GM21526 (cell line): ENCODE measurements at regions not wholly inside any gene's neighbourhood (a gene's known extent, or its start where the extent isn't known, plus 50 kb on each side); places are given as distances from the start of the nearest gene placed in this dataset.
"Not testable (repeated sequence)": the region's sequence is repeated elsewhere in the genome, so short reads cannot be mapped to it uniquely, and the experiment has no call there.

Source experiments
- ATAC-seq: cut with Tn5 transposase; IDR thresholded peaks from one replicate; pipeline ENCODE4 v1.9.1; 2021; ENCODE audit warnings: moderate library complexity; ENCODE audit not compliant: unreplicated experiment, low FRiP score

- no peak for ATAC-seq
These were observed 549.1 kb downstream of the RPS29 start for GRCh38 chr14:49036984-49037516.

GRCh38 chr14:49036266-49036665 lies 549.9 kb downstream of the RPS29 start:
- ATAC-seq = no peak

GRCh38 chr14:49033131-49033530 lies 553.0 kb downstream of the RPS29 start:
- ATAC-seq = no peak

- not testable (repeated sequence) for ATAC-seq
These were observed 554.5 kb downstream of the RPS29 start for GRCh38 chr14:49031710-49032109.

DNA sequence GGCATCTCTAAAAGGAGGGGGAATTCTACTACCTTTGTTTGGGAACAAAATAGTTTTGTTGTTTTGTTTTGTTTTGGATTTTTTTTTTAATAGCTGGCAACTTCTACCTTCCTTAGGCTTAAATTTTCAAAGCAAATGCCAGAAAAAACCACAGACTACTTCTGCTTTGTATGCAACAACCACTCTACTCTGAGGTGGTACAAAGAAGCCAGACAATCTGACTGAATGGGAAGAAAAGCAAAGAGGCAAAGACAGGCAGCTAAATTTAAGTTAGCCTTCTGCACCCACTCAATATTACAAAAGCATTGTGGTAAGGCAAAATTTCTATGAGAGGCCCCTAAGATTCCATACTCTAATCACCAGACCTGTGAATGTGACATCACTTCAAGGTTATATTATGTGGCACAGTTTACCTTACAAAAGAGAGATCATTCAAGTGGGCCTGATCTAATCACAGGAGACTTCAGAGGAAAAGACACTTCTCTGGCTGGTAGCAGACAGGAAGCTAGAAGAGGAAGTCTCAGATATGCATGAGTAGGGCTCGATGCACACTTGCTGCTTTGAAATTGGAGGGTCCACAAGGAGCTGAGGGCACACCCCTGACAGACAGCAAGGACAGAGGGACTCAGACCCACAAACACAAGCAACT lies 566.6 kb downstream of the RPS29 start:
- ATAC-seq = no peak

DNA sequence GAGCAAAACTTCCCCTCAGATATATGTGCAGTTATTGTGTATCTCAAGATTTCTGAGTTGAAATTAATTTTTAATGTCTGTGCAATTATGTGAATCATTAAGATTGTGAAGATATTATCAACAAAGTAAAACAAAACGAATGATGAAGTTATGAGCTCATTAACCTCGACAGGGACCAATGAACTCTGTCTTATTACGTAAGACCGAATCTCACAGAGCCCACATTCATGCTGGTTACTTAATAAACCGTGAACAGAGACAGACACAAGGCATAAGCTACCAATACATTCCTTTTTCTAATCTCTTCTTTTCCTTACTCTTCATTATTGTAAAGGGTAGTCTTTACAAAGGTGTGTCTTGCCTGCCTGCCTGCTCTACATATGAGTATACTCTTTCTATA lies 568.7 kb downstream of the RPS29 start:
- no peak for ATAC-seq

DNA sequence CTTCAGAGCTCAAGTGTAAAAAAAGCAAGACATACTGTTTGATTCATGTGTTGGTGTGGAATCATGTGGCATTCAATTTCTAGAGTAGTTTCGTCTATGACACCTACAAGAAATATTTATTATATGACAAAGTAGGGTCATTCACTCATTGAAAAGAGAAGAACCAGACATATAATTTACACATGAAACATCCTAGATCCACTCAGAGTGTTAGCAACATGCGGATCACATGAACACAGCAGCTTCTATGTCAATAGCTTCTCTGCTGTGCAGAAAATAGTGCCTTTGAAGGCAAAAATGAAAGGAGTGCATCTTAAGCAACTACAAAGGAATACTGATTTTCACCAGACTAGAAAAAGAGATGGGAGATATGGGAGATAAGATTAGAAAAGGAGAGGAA lies 569.8 kb downstream of the RPS29 start:
- ATAC-seq = no peak

GRCh38 chr14:49014476-49014875 lies 571.7 kb downstream of the RPS29 start:
- ATAC-seq = no peak

DNA sequence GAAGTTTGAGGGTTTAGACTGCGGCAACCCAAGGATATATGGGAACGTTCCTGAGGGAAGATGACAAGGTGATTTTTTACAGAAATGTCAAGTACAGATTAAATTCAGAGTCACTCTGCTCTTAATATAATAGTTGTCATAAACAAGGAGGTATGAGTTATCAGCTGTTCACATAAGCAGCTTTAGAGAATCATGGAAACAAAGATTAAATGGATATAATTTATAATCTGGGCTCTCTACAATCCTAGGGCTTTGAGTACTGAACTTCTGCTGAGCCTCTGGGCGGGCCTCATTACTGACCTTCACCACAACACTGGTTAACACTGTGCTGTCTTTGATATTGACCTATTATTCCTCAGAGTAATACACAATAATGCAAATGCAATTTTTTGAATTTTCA lies 577.8 kb downstream of the RPS29 start:
- no peak for ATAC-seq

GRCh38 chr14:48991141-48991540 lies 595.0 kb downstream of the RPS29 start:
- ATAC-seq = no peak

DNA sequence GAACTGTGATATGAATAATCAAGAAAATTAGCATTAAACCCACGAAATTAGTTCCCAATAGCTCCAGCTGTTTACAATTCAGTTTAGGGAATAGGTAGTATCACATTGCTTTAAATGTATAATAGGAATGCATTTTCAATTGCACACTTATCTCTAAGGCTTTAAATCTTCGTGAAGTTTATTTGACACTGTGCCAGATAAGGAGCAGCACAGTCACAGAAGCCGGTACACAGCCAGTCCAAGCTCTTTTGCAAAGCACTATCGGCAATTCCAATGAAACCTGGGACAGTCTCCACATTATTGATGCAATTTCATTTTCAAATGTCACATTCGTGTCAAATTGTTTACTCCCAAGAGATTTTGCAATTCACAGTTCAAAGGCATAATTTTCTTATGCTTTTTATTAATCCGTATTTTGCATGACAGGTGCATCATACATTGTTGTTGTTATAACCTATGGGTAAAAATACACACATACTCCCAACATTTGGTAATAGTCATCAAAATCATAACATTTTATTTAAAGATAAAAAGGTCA lies 602.8 kb downstream of the RPS29 start:
- no peak for ATAC-seq

DNA sequence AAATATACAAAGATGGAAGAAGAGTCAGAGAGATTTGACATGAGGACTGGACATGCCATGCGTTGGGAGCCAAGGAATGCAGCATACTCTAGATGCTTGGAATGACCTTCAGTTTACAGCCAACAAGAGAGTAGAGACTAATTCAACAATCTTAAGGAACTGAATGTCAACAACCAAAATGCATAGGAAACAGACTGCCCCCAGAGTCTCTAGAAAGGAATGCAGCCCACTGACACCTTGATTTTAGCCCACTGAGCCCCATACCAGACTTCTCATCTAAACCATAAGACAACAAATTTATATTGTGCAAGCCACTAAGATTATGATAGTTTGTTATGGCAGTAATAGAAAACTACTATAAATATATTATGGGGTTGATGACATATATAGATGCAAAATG lies 611.2 kb downstream of the RPS29 start:
- ATAC-seq = no peak

DNA sequence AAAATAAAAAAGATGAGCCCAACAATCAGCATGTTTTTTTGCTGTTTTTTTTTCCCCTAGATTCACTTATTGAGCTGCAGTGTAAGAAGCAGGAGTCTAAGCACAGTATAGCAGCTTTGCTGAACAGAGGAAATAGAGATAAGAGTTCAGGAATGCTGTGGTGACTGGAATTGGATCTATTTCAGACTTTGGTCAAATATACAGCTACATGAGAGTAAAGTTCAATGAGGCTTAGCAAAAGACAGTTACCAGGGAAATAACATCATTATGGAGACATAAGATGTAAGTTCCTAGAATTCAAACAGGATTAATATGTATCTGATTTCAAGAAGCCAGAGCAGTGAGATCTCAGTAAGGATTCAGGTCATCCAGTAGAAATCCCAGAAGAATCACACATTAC lies 613.0 kb downstream of the RPS29 start:
- no peak for ATAC-seq

DNA sequence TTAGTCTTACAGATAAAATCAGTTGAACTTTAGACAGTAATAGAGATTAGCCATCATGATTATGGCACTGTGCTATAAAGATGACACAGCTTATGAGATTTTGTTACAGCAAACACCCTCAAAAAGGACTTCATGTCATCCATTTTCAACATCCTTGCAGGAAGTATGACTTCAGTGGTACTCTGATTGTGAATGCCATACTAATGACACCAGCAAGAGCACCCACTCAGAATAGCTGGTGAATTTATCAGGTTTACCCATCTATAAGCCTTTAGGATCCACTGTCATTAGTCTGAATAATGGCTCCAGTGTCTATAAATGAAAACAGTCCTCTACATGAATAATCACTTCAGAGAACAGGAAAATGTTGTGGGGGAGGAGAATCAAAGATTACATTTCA lies 615.2 kb downstream of the RPS29 start:
- no peak for ATAC-seq

DNA sequence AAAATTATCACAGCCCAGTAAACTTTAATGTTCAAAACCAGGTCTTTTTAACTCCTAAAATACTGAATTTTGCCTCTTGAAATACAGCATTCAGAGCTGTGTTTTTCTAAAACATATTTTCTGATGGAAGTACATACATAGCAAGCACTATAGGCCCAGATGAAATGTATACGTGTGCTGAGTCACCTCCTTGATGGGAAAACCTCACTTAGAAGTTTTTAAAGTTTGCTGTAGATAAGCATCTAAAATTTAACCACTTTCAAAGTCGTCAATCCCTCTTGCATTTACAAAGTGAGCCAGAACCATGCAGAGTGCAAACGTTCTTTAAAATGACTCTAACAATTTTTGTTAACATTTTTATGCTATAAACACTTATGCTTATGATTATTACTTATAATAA lies 618.8 kb downstream of the RPS29 start:
- no peak for ATAC-seq

DNA sequence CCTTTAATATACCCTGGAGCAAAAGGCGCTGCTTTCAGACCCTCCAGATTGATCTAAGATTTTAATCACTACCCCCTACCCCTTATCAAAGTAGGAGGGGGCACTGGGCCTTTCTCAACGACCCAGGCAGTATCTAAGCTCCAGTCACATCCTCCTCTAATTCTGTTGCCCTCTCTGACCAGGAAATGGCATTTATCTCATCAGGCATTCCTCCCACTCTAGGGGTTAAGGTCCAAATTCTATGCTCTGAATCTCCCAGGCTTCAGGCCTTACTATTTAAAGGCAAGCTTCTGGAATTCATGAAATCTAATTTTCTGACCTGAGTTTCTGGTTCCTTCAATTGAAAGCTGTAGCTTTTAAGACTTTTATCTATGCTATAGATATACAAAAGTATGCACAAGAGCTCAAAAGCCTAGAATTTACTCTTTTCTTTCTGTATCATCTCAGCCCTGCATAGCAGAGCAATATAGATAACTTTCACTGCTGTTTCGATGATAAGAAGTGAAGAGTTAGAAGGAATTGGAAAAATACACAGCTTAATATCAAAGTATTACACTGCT lies 622.9 kb downstream of the RPS29 start:
- no peak for ATAC-seq

DNA sequence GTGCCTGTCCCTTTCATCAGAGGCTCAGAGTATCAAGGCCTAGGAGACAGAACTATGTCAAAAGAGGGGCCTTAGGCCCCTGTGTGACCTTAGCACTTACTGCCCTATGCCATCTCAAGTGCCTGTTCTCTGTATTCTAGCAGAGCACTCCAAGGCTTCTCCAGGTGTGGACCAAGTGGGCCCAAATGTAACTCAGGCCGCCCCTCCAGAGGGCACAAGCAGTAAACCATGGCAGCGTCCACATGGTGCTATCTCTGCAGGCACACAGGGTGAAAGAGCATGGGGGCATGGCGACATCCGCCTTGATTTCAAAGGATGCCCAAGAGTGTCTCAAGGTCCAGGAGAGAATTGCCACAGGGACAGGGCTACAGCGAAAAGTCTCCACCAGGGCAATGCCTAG lies 628.7 kb downstream of the RPS29 start:
- ATAC-seq = no peak

GRCh38 chr14:48955857-48956256 lies 630.3 kb downstream of the RPS29 start:
- no peak for ATAC-seq

DNA sequence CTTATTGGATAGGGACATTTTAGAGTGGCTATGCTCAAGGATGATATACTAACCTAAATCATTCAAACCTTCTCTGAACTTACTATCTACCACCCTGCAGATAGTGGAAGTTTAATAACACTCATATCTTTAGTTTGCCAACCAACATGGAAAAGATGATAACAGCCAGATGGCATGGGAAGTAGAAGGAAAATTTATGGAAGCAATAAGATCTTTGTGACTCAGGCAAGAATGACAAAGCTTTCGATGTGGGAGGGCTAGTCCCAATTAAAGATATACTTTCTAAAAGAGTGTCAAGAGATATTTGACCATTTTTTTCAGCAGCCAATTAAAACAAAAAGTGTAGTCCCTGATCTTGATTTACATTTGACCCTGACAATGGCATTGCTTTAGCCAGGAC lies 631.7 kb downstream of the RPS29 start:
- ATAC-seq = no peak

- no peak for ATAC-seq
These were observed 641.4 kb downstream of the RPS29 start for GRCh38 chr14:48944809-48945208.

- ATAC-seq = no peak
These were observed 642.3 kb downstream of the RPS29 start for GRCh38 chr14:48943913-48944312.

GRCh38 chr14:48937541-48938195 lies 648.5 kb downstream of the RPS29 start:
- no peak for ATAC-seq
